WTC11 (cell line): ENCODE measurements at regions not wholly inside any gene's neighbourhood (a gene's known extent, or its start where the extent isn't known, plus 50 kb on each side); places are given as distances from the start of the nearest gene placed in this dataset.

Experiments
- ATAC-seq: fragments of 200-7000 bp; cut with Tn5 transposase; 2 replicates; pipeline ENCODE4 v1.10.0; 2021; ENCODE audit warnings: mild to moderate bottlenecking, moderate library complexity
- CTCF ChIA-PET: fragments of 300-600 bp; sonication (Branson Sonifier 250); formaldehyde crosslinking; loops from one replicate; lab custom pipeline; 2021; ENCODE audit warnings: antibody characterized with exemption; lab: Charles Lee
- POLR2A ChIA-PET: fragments of 350-600 bp; sonication (Branson Sonifier 250); formaldehyde crosslinking; loops from one replicate; lab custom pipeline; 2021; ENCODE audit warnings: antibody characterized with exemption; lab: Charles Lee
- DNase-seq: peaks from one replicate; pipeline ENCODE4 v3.0.0; 2021; ENCODE audit warnings: low spot score
- H3K27ac Mint-ChIP-seq: 2 replicates; pipeline ENCODE4 v1.8.0; 2021; ENCODE audit warnings: mixed read lengths
- H3K27me3 Mint-ChIP-seq: 2 replicates; pipeline ENCODE4 v1.8.0; 2021; ENCODE audit warnings: low read depth, mild to moderate bottlenecking, moderate library complexity, mixed read lengths
- H3K36me3 Mint-ChIP-seq: 2 replicates; pipeline ENCODE4 v1.8.0; 2021; ENCODE audit warnings: mixed read lengths
- H3K4me1 Mint-ChIP-seq: 2 replicates; pipeline ENCODE4 v1.8.0; 2022; ENCODE audit warnings: mixed read lengths
- H3K4me3 Mint-ChIP-seq: 2 replicates; pipeline ENCODE4 v1.8.0; 2021; ENCODE audit warnings: mild to moderate bottlenecking, moderate library complexity, mixed read lengths
- H3K9me3 Mint-ChIP-seq: 2 replicates; pipeline ENCODE4 v1.8.0; 2021; ENCODE audit warnings: mixed read lengths
- ETV6 ChIP-seq: sonication (generic); formaldehyde crosslinking; IDR thresholded peaks from 2 replicates; pipeline ENCODE4 v1.8.1; 2022; ENCODE audit warnings: mild to moderate bottlenecking, missing genetic modification reagents
- GABPB1 ChIP-seq: sonication (generic); formaldehyde crosslinking; IDR thresholded peaks from 2 replicates; pipeline ENCODE4 v1.8.1; 2023; ENCODE audit warnings: mild to moderate bottlenecking, missing genetic modification reagents
- MLX ChIP-seq: sonication (generic); formaldehyde crosslinking; IDR thresholded peaks from 2 replicates; pipeline ENCODE4 v1.8.1; 2023; ENCODE audit warnings: mild to moderate bottlenecking, missing genetic modification reagents, moderate library complexity
- OVOL2 ChIP-seq: fragments of 250-450 bp; sonication (Bioruptor Pico); IDR thresholded peaks from 2 replicates; pipeline ENCODE4 v1.9.0; 2021; ENCODE audit warnings: mild to moderate bottlenecking, borderline replicate concordance
- TP53 ChIP-seq: sonication (generic); formaldehyde crosslinking; IDR thresholded peaks from 2 replicates; pipeline ENCODE4 v1.8.1; 2023; ENCODE audit warnings: mild to moderate bottlenecking, missing genetic modification reagents
- ZNF219 ChIP-seq: sonication (generic); formaldehyde crosslinking; IDR thresholded peaks from 2 replicates; pipeline ENCODE4 v1.8.0; 2023; ENCODE audit warnings: missing genetic modification reagents, mild to moderate bottlenecking, borderline replicate concordance
- ZNF317 ChIP-seq: sonication (generic); formaldehyde crosslinking; IDR thresholded peaks from 2 replicates; pipeline ENCODE4 v1.8.1; 2023; ENCODE audit warnings: low read depth, mild to moderate bottlenecking, moderate library complexity, missing genetic modification reagents, borderline replicate concordance
- TF ChIP-seq, protein P1 (sequence below): sonication (generic); formaldehyde crosslinking; IDR thresholded peaks from 2 replicates; pipeline ENCODE4 v1.8.0; 2023; ENCODE audit warnings: missing genetic modification reagents, mild to moderate bottlenecking, borderline replicate concordance
- TF ChIP-seq, protein P2 (sequence below): sonication (generic); formaldehyde crosslinking; IDR thresholded peaks from 2 replicates; pipeline ENCODE4 v1.8.0; 2023; ENCODE audit warnings: mild to moderate bottlenecking, missing genetic modification reagents
- TF ChIP-seq, protein P3 (sequence below): fragments of 200-600 bp; IDR thresholded peaks from 2 replicates; pipeline ENCODE4 v1.8.0; 2022; ENCODE audit warnings: antibody characterized with exemption
- TF ChIP-seq, protein P4 (sequence below): sonication (generic); formaldehyde crosslinking; IDR thresholded peaks from 2 replicates; pipeline ENCODE4 v1.8.1; 2022; ENCODE audit warnings: low read depth, mild to moderate bottlenecking, moderate library complexity, missing genetic modification reagents, borderline replicate concordance

GRCh38 chr3:71956069-71956340 is 171.1 kb upstream of the PROK2 start (continued):
- TF ChIP-seq, protein P1, sequence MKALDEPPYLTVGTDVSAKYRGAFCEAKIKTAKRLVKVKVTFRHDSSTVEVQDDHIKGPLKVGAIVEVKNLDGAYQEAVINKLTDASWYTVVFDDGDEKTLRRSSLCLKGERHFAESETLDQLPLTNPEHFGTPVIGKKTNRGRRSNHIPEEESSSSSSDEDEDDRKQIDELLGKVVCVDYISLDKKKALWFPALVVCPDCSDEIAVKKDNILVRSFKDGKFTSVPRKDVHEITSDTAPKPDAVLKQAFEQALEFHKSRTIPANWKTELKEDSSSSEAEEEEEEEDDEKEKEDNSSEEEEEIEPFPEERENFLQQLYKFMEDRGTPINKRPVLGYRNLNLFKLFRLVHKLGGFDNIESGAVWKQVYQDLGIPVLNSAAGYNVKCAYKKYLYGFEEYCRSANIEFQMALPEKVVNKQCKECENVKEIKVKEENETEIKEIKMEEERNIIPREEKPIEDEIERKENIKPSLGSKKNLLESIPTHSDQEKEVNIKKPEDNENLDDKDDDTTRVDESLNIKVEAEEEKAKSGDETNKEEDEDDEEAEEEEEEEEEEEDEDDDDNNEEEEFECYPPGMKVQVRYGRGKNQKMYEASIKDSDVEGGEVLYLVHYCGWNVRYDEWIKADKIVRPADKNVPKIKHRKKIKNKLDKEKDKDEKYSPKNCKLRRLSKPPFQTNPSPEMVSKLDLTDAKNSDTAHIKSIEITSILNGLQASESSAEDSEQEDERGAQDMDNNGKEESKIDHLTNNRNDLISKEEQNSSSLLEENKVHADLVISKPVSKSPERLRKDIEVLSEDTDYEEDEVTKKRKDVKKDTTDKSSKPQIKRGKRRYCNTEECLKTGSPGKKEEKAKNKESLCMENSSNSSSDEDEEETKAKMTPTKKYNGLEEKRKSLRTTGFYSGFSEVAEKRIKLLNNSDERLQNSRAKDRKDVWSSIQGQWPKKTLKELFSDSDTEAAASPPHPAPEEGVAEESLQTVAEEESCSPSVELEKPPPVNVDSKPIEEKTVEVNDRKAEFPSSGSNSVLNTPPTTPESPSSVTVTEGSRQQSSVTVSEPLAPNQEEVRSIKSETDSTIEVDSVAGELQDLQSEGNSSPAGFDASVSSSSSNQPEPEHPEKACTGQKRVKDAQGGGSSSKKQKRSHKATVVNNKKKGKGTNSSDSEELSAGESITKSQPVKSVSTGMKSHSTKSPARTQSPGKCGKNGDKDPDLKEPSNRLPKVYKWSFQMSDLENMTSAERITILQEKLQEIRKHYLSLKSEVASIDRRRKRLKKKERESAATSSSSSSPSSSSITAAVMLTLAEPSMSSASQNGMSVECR, result no peak
- TF ChIP-seq GABPB1 (CRISPR knock-in tag), result no peak

DNA sequence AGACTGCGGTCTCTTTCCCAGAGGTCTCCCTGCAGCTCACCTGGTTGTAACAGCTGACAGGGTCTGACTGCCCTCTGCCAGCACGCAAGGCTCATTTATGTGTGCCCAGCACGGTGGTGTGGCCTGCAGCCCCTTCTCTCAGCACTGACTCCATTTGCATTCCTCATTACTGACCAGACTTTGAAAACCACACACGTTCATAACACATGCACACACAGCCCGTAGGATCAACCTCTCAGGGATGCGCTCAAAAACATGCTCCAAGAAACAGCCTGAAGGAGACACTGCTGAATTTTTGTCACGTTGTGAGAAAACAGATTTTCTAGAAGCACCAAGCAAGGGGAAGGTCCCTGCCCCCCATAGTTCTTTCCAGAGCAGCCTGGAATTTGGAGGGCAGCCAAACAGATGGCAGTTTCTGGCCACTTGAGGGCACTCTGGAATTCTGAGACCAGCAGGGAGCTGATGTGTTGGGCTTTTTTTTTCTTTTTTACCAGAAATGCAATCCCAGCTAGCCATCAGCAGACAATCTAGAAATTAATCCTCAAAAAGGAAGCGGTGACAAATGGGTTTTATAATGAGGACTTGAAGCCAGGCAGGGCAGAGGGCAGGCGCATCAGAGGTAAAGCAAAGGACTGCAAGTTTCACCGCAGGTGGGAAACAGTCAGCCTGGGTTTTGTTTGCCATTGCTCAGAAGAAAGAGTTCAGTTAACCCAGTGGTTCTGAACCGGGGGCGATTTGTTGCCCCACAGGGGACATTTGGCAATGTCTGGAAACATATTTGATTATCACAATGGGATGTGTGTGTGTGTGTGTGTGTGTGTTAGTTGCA is 170.5 kb upstream of the PROK2 start:
- H3K4me1 Mint-ChIP-seq, result peaks cover 40% of the 10 kb centered on the region
- ChIA-PET POLR2A (no interaction called here), CTCF (interaction anchor here (0.7 to 2.9 kb wide), 23 partner anchors 9 to 324 kb away, joined by 3 to 32 read pairs (median 5); no protein-coding TSS in a partner anchor)
- peak; percentile 64 for DNase-seq
- no peak overlapping the region; the same call in 1 of the 2 replicates for H3K27ac Mint-ChIP-seq
- TF ChIP-seq OVOL2 (CRISPR knock-in tag) (no peak), ETV6 (peak; percentile 54; the same call in 1 of the 2 replicates), ZNF219 (no peak)
- TF ChIP-seq, protein P2, sequence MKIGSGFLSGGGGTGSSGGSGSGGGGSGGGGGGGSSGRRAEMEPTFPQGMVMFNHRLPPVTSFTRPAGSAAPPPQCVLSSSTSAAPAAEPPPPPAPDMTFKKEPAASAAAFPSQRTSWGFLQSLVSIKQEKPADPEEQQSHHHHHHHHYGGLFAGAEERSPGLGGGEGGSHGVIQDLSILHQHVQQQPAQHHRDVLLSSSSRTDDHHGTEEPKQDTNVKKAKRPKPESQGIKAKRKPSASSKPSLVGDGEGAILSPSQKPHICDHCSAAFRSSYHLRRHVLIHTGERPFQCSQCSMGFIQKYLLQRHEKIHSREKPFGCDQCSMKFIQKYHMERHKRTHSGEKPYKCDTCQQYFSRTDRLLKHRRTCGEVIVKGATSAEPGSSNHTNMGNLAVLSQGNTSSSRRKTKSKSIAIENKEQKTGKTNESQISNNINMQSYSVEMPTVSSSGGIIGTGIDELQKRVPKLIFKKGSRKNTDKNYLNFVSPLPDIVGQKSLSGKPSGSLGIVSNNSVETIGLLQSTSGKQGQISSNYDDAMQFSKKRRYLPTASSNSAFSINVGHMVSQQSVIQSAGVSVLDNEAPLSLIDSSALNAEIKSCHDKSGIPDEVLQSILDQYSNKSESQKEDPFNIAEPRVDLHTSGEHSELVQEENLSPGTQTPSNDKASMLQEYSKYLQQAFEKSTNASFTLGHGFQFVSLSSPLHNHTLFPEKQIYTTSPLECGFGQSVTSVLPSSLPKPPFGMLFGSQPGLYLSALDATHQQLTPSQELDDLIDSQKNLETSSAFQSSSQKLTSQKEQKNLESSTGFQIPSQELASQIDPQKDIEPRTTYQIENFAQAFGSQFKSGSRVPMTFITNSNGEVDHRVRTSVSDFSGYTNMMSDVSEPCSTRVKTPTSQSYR (CRISPR knock-in tag), result no peak
- TF ChIP-seq, protein P3, sequence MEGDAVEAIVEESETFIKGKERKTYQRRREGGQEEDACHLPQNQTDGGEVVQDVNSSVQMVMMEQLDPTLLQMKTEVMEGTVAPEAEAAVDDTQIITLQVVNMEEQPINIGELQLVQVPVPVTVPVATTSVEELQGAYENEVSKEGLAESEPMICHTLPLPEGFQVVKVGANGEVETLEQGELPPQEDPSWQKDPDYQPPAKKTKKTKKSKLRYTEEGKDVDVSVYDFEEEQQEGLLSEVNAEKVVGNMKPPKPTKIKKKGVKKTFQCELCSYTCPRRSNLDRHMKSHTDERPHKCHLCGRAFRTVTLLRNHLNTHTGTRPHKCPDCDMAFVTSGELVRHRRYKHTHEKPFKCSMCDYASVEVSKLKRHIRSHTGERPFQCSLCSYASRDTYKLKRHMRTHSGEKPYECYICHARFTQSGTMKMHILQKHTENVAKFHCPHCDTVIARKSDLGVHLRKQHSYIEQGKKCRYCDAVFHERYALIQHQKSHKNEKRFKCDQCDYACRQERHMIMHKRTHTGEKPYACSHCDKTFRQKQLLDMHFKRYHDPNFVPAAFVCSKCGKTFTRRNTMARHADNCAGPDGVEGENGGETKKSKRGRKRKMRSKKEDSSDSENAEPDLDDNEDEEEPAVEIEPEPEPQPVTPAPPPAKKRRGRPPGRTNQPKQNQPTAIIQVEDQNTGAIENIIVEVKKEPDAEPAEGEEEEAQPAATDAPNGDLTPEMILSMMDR, result peak; percentile 23; the same call in 1 of the 2 replicates
- peak; percentile 78 for ATAC-seq
- no peaks in the 10 kb centered on the region for H3K9me3 Mint-ChIP-seq
- no peak overlapping the region for H3K4me3 Mint-ChIP-seq
- H3K36me3 Mint-ChIP-seq, result no peaks in the 10 kb centered on the region
- H3K27me3 Mint-ChIP-seq, result no peaks in the 10 kb centered on the region

GRCh38 chr3:71951842-71952241 is 166.9 kb upstream of the PROK2 start:
- Mint-ChIP-seq H3K9me3 (no peaks in the 10 kb centered on the region), H3K27ac (no peak overlapping the region), H3K4me3 (no peak overlapping the region), H3K36me3 (no peaks in the 10 kb centered on the region), H3K27me3 (no peaks in the 10 kb centered on the region), H3K4me1 (peaks cover 25% of the 10 kb centered on the region)
- ATAC-seq, result no peak
- ChIA-PET CTCF (interaction anchor here (0.6 to 4.0 kb wide), 2 partner anchors 15 to 76 kb away, joined by 3 to 19 read pairs; no protein-coding TSS in a partner anchor), POLR2A (no interaction called here)
- TF ChIP-seq MLX (no peak), ZNF317 (CRISPR knock-in tag) (no peak), TP53 (CRISPR knock-in tag) (no peak)
- TF ChIP-seq, protein P4, sequence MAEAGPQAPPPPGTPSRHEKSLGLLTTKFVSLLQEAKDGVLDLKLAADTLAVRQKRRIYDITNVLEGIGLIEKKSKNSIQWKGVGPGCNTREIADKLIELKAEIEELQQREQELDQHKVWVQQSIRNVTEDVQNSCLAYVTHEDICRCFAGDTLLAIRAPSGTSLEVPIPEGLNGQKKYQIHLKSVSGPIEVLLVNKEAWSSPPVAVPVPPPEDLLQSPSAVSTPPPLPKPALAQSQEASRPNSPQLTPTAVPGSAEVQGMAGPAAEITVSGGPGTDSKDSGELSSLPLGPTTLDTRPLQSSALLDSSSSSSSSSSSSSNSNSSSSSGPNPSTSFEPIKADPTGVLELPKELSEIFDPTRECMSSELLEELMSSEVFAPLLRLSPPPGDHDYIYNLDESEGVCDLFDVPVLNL (CRISPR knock-in tag), result no peak
- DNase-seq, result no peak
